DMS53 (cell line): ENCODE measurements at regions not wholly inside any gene's neighbourhood (a gene's known extent, or its start where the extent isn't known, plus 50 kb on each side); places are given as distances from the start of the nearest gene placed in this dataset.
A peak's percentile ranks its signal among the peaks of the same experiment; 100 is the strongest.
"Not testable (repeated sequence)": the region's sequence is repeated elsewhere in the genome, so short reads cannot be mapped to it uniquely, and the experiment has no call there.

Source experiments
- DNase-seq: peaks from one replicate; lab custom pipeline; 2025; lab: John Stamatoyannopoulos, UW

DNA sequence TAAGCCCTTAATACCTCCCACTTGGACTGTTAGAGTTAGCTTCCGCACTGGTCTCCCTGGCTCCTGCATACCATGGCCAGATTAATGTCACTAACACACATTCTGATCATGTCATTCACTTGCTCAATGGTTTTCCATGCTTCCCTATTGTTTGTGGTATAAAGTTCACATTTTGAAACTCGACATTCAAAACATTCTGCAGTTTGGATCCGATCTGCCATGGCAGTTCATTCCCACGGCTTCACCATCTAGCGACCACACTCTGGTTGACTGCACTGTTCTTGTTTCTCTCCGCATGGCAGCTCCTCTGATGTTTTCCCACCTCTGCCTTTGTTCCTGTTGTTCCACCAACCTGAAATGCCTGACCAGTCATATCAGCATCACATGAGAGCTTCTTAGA is 87.4 kb upstream of the WAC start:
- no peak for DNase-seq

DNA sequence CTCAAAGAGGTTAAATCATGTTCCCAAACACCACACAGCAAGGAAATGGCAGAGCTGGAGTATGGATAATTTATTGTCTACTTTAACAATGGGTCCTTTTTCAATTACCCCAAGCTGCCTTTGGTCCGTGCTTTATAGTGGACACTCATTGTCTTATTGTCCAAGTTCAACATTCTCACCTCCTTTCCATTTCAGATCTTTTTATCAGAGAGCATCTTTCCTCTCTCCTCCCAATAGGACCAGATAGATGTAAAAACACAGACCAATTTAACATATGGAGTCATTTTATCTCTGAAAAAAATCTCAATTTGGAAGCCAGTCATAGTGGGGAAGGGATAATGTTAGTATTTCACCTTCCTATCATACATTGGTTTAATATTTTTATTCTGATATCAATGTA is 83.5 kb upstream of the WAC start:
- DNase-seq = no peak

DNA sequence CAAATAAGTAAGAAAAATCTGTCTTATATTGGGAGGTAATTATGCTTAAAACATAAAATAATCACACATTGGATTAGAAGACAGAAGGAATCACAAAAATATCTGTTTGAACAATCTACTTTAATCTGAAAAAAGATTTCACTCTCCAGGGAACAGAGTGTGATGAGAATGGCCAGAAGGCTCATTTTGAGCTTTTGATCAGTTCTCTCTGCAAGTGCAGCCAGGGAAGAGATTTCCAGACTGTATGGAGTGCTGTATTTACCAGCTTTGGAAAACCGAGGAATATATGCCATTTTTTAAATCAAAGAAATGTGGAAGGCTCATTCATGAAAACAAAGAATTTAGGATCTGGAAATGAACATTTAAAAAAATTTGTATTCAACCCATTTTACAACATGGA is 83.0 kb upstream of the WAC start:
- no peak for DNase-seq

DNA sequence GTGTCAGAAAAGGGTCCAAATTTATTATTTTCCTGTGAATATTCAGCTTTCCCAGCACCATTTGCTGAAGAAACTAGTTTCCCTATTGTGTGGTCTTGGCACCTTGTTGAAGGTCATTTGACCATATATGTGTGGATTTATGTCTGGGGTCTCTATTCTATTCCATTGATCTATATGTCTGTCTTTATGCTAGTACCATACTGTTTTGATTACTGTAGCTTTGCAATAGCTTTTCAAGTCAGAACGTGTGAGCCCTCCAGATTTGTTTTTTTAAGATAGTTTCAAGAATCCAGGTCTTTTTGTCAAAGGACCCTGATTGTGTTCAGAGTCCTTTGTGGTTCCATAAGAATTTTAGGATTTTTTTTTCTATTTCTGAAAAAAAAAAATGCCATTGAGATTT is 79.0 kb upstream of the WAC start:
- DNase-seq = no peak

DNA sequence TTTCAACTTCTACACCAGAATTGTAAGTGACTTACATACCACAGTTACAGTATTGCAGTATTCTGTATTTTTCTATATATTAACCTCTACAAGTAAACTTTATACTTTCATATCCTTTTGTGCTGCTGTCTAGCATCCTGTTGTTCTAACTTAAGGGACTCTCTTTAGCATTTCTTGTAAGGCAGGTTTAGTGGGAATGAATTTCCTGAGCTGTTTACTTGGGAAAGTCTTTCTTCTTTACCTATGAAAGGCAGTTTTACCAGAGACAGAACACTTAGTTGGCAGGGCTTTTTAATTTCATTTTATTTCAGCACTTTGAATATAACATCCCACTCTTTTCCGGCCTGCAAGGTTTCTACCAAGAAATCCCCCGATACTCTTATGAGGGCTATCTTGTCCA is 75.8 kb upstream of the WAC start:
- no peak for DNase-seq

DNA sequence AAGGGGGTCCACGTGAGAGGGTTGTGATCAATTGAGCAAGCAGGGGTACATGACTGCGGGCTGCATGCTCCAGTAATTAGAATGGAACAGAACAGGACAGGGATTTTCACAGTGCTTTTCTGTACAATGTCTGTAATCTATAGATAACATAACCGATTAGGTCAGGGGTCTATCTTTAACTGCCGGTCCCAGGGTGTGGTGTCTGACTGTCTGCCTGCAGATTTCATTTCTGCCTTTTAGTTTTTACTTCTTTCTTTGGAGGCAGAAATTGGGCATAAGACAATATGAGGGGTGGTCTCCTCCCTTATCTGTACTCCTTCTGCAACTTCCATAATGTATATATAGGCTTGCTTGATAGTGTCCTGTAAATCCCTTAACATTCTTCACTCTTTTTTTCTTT is 75.0 kb upstream of the WAC start:
- DNase-seq = not testable (repeated sequence)

DNA sequence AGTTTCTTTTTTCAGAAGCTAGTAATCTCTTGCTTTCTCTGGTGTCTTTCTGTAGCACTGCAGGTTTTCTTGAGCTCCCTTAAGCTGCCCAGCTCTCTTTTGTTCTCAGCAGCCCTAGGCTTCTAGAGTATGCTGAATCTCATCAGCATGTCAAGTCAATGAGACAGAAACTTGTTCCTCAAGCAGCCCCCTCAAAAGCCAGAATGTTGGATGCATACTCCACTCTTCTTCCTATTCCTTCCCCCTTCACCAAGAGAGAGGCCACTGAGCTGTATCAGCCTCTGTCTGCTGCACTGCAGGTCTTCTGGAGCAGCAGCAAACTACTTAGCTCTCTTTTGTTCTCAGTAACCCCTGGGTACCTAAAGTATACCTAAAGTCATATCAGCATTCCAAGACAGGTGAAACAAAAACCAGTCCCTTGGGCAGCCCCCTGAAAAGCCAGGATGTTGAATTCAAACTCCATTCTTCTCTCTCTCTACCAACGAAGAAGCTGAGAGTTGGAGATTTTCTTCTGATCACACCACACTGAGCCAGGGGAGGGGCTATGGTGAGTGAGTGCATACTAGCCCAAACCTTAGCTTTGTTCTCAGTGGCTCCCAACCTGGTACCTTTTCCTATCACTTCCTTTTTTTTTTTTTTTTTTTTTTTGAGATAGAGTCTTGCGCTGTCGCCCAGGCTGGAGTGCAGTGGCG is 73.3 kb upstream of the WAC start:
- DNase-seq = no peak

DNA sequence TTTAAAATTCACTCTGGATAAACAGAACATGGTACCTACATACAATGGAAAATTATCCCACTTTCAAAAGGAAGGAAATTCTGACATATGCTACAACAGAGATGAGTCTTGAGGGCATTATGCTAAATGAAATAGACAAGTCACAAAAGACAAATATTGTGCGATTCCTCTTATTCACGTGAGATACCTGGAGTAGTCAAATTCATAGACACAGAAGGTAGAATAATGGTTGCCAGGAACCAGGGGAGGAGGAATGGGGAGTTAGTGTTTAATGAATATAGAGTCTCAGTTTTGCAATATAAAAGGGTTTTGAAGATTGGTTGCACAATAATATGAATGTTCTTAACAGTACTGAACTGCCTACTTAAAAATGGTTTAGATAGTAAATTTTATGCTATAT is 69.8 kb upstream of the WAC start:
- DNase-seq = no peak

DNA sequence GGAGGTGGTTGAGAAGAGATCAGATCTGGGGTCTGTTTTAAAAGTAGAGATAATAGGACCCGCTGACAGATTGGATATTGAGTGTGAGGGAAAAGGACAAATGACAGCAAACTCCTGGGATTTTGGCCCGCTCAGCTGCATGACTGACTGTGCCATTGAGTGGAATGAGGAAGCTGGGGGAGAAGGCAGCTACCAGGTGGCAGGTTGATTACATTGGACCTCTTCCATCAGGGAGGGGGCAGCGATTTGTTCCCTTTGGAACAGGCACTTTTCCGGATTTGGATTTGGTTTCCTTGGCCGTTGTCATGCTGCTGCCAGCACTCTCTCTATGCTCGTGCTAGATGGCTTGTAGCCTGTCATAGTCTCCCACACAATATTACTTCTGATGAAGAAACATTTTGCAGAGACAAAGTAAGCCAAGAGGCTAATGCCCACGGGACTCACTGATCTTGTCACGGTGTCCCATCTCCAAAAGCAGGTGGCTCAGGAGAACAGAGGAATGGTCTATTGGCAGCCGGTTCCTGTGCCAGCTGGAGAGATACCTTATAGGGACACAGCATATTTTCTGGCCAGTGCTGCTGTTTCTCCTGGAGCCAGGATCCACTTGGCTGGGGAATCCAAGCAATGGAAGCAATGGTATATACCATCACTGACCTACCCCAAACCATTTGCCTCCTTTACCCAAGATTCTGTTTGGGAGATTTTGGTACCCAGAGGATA is 69.1 kb upstream of the WAC start:
- DNase-seq = peak; percentile 6

DNA sequence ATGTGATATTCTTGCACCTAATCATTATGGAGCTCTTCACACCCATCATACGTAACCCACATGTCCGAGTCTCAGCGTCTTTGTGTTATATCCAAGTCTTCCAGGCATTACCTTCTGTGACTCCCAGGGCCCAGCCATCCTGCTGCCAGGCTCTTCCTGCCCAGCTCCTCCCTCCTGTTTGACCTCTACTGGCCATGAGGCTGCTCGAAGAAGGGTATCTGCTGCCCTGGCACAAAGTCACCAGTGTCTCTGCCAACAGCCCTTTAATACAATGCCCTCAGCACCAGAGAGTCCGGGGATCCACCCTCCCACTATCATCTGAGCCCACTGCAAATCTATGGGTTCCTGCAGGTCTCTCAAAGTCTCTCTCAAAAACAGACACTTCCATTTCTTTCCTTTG is 65.3 kb upstream of the WAC start:
- no peak for DNase-seq

DNA sequence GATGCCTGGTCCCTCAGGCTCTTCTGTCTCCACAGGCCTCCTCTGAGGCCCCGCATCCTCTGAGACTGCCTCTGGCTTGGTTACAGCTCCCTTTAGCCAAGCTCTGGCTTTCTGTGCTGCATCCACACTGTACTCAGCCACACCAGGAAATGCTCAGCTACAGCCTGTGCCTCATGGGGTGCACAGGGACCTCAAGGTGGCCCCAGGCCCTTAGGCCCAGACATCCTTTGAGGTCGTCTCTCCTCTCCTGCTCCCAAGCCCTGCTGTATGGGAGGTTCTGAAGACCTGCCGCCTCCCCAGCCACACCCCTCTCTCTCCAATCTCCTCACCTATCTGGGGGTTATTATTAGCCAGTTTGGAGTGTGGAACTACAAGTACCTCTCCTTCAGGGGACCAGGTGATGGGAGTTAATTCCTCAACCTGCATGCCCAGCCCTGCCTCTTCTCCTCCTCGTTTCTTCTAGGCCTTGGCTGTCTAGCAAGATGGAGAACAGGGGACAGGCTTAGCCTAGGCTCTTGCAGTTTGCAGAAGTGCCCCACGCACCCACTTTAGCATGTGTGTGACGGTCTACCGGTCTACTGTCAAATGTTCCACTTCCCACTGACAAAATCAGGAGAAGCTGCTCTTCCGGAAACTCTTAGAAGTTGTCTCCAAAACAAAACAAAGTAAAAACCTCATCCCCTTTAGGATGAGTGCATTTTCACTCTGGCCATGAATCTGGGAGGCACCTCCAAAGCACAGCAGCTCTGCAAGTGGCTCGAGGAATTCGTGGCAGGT is 64.0 kb upstream of the WAC start:
- DNase-seq = no peak

DNA sequence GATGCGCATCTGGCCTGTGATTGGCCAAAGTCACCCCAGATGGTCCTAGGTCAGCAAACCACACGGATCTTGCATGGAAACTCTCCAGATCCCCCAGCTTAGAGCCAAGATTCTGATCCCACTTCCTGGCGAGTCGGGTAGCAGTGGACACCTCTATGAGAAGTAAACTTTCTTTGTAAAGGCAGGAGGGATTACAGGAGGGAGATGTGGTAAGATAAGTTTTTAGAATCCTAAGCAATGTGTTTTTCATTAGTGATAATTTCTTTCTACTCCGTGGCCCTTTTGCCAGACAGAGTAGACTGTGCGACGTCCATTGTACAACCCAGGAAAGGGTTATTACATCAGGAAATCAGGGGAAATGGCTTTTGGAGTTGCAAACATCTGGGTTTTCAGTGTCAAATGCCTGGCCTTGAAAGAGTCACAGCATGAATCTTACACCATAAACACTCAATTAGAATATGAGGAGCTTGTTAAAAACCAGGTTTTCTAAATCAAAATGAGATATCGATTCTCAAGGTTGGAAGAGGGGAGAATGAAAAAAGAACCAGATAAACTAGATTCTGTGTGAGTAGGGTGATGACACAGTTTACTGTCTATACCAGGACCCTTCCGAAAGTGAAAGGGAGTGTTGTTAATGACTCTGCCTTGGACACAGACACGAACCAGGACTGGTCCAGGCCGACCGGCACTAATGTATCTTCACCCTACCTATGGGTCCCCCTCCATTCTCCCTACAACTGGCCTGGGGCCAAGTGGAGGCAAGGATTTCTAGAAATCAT is 61.9 kb upstream of the WAC start:
- no peak for DNase-seq

DNA sequence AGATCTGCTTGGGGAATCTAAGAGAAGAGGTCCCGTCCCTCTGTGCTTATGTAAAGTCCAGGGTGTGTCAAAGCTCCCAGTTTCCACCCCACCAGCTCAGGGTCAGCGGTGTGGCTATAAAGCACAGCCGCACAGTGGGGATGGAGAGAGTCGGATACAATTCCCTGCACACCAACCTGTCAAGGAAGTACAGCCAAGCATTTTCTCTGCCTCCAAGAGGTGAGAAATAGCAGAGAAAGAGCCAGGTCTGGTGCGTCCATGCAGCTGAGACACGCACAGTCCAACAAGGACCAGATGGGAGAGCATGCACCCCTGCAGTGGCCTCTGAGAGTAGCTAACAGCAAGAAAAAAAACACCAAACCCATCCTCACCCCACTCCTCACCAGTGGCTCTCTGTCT is 61.3 kb upstream of the WAC start:
- DNase-seq = no peak

DNA sequence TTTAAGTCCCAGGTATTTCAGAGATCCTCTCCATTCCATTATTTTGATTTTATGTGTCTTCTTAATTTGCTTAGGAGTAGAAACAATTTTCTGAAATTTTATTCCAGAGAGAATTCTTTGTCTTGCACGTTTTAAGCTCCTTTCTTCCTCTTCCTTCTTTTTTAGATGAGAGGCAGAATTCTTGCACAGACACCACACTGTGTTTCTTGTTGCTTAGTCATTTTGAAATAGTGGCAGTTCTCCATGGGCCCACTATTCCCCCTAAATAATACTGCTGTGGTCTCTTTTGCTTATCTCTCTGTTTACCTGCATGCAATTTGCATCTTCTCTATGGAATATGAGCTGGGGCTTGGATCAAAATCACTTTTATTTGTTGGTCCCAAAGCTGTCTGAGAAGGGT is 54.3 kb upstream of the WAC start:
- DNase-seq = no peak

DNA sequence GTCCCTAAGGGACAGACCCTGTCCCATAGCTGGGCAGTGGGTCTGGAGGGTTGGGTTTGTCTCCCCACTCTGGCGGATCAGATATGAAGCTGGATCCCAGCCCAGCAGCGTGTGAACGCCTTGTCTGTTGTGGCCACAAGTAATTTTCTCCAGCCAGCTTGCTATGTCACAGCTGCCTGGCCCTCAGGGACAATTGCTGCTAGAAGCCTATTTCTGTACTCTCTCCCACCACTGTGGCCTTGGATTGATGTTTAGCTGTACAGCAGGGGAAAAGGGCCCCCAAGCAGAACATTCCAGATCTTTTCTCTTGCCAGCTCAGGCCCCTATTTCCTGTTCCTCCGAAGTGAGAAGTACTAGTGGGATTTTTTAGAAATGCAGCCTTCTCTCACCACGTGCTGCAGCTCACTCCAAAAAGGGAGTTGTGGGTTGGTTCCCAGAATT is 53.5 kb upstream of the WAC start:
- DNase-seq = no peak

DNA sequence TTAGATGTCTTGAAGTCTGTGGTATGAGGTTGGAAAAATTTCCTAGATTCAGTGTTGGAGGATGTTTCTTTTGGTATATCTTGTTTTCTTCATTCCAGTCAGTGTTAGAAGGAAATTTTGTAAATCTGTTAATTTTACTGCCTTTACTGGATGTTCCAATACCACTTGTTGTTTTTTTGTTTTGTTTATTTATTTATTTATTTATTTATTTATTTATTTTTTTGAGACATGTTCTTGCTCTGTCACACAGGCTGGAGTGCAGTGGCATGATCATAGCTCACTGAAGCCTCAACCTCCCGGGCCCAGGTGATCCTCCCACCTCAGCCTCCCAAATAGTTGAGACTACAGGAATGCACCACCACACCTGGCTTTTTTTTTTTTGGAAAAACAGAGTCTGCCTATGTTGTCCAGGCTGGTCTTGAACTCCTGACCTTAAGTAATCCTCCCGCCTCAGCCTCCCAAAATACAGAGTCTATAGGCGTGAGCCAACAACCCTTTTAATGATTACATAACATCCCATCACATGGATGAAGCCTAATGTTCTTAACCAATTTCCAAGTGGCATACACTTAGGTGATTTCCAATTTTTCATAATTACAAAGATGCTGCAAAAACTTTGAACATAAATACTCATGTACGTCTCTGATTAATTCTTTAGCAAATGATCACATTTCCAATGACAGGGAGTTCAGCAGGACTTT is 52.8 kb upstream of the WAC start:
- no peak for DNase-seq

DNA sequence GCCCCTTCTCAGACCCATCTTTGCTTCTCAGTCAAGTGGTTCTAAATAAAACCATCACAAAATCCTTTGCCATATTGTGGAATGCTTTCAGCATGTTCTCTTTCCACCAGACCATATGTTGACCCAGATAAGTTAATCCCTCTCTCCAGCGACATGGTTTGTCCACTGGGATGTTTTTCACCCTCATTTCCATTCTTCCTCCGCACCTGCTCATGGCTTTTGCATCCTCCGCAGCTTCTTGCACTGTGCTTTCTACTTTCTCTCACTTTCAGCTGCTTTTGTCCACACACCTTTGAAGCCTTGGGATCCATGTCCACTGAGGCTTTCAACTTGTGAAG is 52.3 kb upstream of the WAC start:
- DNase-seq = no peak

DNA sequence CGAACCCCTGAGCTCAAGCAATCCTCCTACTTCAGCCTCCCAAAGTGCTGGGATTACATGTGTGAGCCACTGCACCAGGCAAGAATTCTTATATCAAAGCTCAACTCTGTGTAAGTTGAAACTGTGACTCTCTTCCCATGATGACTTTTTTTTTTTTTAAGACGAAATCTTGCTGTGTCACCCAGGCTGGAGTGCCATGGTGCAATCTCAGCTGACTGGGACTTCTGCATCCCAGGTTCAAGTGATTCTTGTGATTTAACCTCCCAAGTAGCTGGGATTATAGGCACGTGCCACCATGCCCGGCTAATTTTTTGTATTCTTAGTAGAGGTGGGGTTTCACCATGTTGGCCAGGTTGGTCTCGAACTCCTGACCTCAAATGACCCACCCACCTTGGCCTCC is 51.6 kb upstream of the WAC start:
- DNase-seq = not testable (repeated sequence)

DNA sequence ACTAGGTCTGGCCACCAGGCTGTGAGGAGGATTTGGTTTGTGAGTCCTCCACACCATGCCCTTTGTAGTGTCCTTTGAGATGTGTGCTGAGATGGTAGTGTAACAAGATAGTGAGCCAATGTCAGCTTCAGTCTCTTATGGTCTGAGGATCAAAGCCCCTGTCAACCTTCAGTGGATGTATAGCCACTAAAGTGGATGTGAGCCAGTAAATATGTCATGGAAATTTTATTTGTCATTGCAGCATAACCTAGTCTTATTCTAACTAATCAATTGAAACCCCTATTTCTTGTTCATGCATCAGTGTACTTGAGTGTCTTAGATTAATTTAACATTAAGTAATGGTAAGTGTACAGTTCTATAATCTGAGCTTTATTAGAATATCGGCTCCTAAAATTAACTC is 51.0 kb upstream of the WAC start:
- DNase-seq = no peak
